Spleen (tissue), 11 donors: ENCODE measurements at regions not wholly inside any gene's neighbourhood (a gene's known extent, or its start where the extent isn't known, plus 50 kb on each side); places are given as distances from the start of the nearest gene placed in this dataset.
"Not testable (repeated sequence)": the region's sequence is repeated elsewhere in the genome, so short reads cannot be mapped to it uniquely, and the experiment has no call there.

Source experiments
- DNase-seq: peaks from one replicate; pipeline ENCODE4 v3.0.0-alpha.2; 2020
- H3K27ac ChIP-seq, 8 donors: fragments of 200-600 bp; sonication (generic) in 7 of 8; 1 replicate in 4 of 8; 2 replicates in 4 of 8; pipeline versions ENCODE4 v1.5.0 to v1.8.0; 2016 to 2021; ENCODE audit warnings: inconsistent platforms in 4 of 8, mild to moderate bottlenecking in 4 of 8, moderate library complexity in 1 of 8
- H3K27me3 ChIP-seq, 7 donors: fragments of 200-600 bp; sonication (generic) in 6 of 7; replicated peaks in 1 of 7; 1 replicate in 4 of 7; 2 replicates in 3 of 7; pipeline versions ENCODE4 v1.5.0 to v1.8.0; 2016 to 2021; ENCODE audit warnings: inconsistent platforms in 3 of 7, mild to moderate bottlenecking in 1 of 7
- H3K36me3 ChIP-seq, 6 donors: fragments of 200-600 bp; sonication (generic) in 5 of 6; 1 replicate in 4 of 6; 2 replicates in 2 of 6; pipeline versions ENCODE4 v1.5.0 to v1.8.0; 2016 to 2021; ENCODE audit warnings: inconsistent platforms in 2 of 6
- H3K4me1 ChIP-seq, 6 donors: fragments of 200-600 bp; sonication (generic) in 5 of 6; 1 replicate in 3 of 6; 2 replicates in 3 of 6; pipeline versions ENCODE4 v1.5.0 to v1.8.0; 2016 to 2021; ENCODE audit warnings: inconsistent platforms in 3 of 6
- H3K4me3 ChIP-seq, 8 donors: fragments of 200-600 bp; sonication (generic) in 7 of 8; 1 replicate in 4 of 8; 2 replicates in 4 of 8; pipeline versions ENCODE4 v1.5.0 to v1.8.0; 2016 to 2021; ENCODE audit warnings: inconsistent platforms in 4 of 8, mild to moderate bottlenecking in 4 of 8, moderate library complexity in 2 of 8
- H3K9me3 ChIP-seq, 8 donors: fragments of 200-600 bp; sonication (generic) in 7 of 8; 1 replicate in 4 of 8; 2 replicates in 4 of 8; pipeline versions ENCODE4 v1.5.0 to v1.8.0; 2016 to 2021; ENCODE audit warnings: inconsistent platforms in 4 of 8
- CTCF ChIP-seq, 11 experiments: fragments of 200-600 bp in 7 of 11; fragments of 450-650 bp in 4 of 11; sonication (generic) in 4 of 11; IDR thresholded peaks in 8 of 11; conservative IDR thresholded peaks in 3 of 11; 1 replicate in 7 of 11; 2 replicates in 4 of 11; pipeline versions ENCODE4 v1.4.0 to v1.8.0; 2016 to 2021; ENCODE audit warnings: antibody characterized with exemption in 11 of 11, inconsistent platforms in 4 of 11, mild to moderate bottlenecking in 1 of 11
- POLR2A ChIP-seq, 3 donors: fragments of 450-650 bp; IDR thresholded peaks; one replicate each; pipeline ENCODE4 v1.5.1; 2017; ENCODE audit warnings: antibody characterized with exemption in 3 of 3, mild to moderate bottlenecking in 1 of 3
- POLR2AphosphoS5 ChIP-seq, 3 donors: sonication (generic); formaldehyde crosslinking; IDR thresholded peaks; one replicate each; pipeline ENCODE4 v1.5.1; 2017; ENCODE audit warnings: antibody characterized with exemption in 3 of 3
- WGBS, 5 donors: extraction: QIAGEN DNeasy Blood & Tissue Kit in 3 of 5; methylation state at CpG; one replicate each; pipeline versions ENCODE4 v1.1.5 to v1.1.7; 2013 to 2018; 5-methylcytosine and 5-hydroxymethylcytosine counted together
- intact Hi-C: fragments of 100-400 bp; cut with DNase I; formaldehyde crosslinking; loops from one replicate; pipeline ENCODE4 v1.15.0; 2023; ENCODE audit warnings: low total_unique reads
- donor health status: healthy with polysubstance abuse.
- donor health status: DM: no; HTN: no; CAD: no; lungs with moderate emphysema.
- donor health status: DM: no; HTN: no; CAD: no.
- donor health status: Bipolar disorder and iron deficiency.
- donor health status: healthy.
- donor health status: DM: no; HTN: no; CAD: no.
- donor health status: DM: yes; HTN: yes; CAD: no.

GRCh38 chr21:27984663-27985325 is 1007.9 kb downstream of the LTN1 start:
- H3K9me3 ChIP-seq, H3K27ac ChIP-seq, DNase-seq, H3K4me3 ChIP-seq, H3K27me3 ChIP-seq, H3K4me1 ChIP-seq, H3K36me3 ChIP-seq, intact Hi-C loops: not testable (repeated sequence)
- WGBS, 5 donors = 65 to 70% (median 68%) methylated on average over 2 of the region's 2 CpGs

- H3K9me3 ChIP-seq, intact Hi-C loops, H3K27me3 ChIP-seq, H3K4me1 ChIP-seq, DNase-seq, H3K4me3 ChIP-seq, H3K36me3 ChIP-seq: not testable (repeated sequence)
- H3K27ac ChIP-seq = peak overlapping the region in 1 of 8 donors; percentile 15
Observed at GRCh38 chr21:27979446-27979845, 1012.6 kb upstream of the ADAMTS5 start.

GRCh38 chr21:27975514-27975913 is 1008.6 kb upstream of the ADAMTS5 start:
- 81 to 95% (median 89%) methylated on average over 2 of the region's 2 CpGs for WGBS, 5 donors
- TF ChIP-seq POLR2A (IDR thresholded peaks at IDR 0.05) (no peak), POLR2AphosphoS5 (IDR thresholded peaks at IDR 0.05) (no peak), CTCF (IDR thresholded peaks at IDR 0.05 in 8 of 11, conservative IDR thresholded peaks at IDR 0.05 in 3 of 11) (no peak)

GRCh38 chr21:27974152-27974551 is 1007.3 kb upstream of the ADAMTS5 start:
- H3K36me3 ChIP-seq, DNase-seq, H3K4me1 ChIP-seq, H3K27me3 ChIP-seq, H3K4me3 ChIP-seq, intact Hi-C loops, H3K27ac ChIP-seq: not testable (repeated sequence)
- WGBS, 5 donors = 80 to 100% (median 89%) methylated on average over 1 of the region's 1 CpG
- H3K9me3 ChIP-seq = peaks cover 0 to 14% (median 0%) of the 10 kb centered on the region in 8 donors

More at GRCh38 chr21:27975514-27975913, 1008.6 kb upstream of the ADAMTS5 start:
- DNase-seq = no peak
- no peak overlapping the region for H3K4me3 ChIP-seq
- no peaks in the 10 kb centered on the region for H3K36me3 ChIP-seq
- no peaks in the 10 kb centered on the region for H3K27me3 ChIP-seq
- no peak overlapping the region for H3K27ac ChIP-seq
- no peaks in the 10 kb centered on the region for H3K4me1 ChIP-seq
- intact Hi-C loops = no loop called here
- peaks cover 0 to 14% (median 0%) of the 10 kb centered on the region in 8 donors for H3K9me3 ChIP-seq

- DNase-seq, H3K4me3 ChIP-seq, H3K4me1 ChIP-seq, intact Hi-C loops, H3K9me3 ChIP-seq, H3K27ac ChIP-seq, H3K36me3 ChIP-seq, H3K27me3 ChIP-seq: not testable (repeated sequence)
Observed at GRCh38 chr21:27968240-27968639, 1001.4 kb upstream of the ADAMTS5 start.

GRCh38 chr21:27954543-27955165 is 987.8 kb upstream of the ADAMTS5 start:
- no peaks in the 10 kb centered on the region for H3K9me3 ChIP-seq
- H3K27ac ChIP-seq = no peak overlapping the region
- TF ChIP-seq POLR2A (IDR thresholded peaks at IDR 0.05) (no peak), CTCF (IDR thresholded peaks at IDR 0.05 in 8 of 11, conservative IDR thresholded peaks at IDR 0.05 in 3 of 11) (no peak), POLR2AphosphoS5 (IDR thresholded peaks at IDR 0.05) (no peak)
- no peak for DNase-seq
- intact Hi-C loops = no loop called here
- WGBS, 5 donors = 64 to 83% (median 69%) methylated on average over 3 of the region's 3 CpGs
- no peaks in the 10 kb centered on the region for H3K27me3 ChIP-seq
- H3K36me3 ChIP-seq = no peaks in the 10 kb centered on the region
- no peaks in the 10 kb centered on the region for H3K4me1 ChIP-seq
- no peak overlapping the region for H3K4me3 ChIP-seq
